ENCODE measurements at regions not wholly inside any gene's neighbourhood (a gene's known extent, or its start where the extent isn't known, plus 50 kb on each side); places are given as distances from the start of the nearest gene placed in this dataset.

GRCh38 chr7:83827036-83827435 is 178.1 kb upstream of the SEMA3E start:
- Mint-ChIP-seq H3K27me3 (ENCODE audit: insufficient read depth, unreplicated experiment) (peaks cover 19% of the 10 kb centered on the region), H3K36me3 (ENCODE audit: insufficient read depth, unreplicated experiment) (no peaks in the 10 kb centered on the region), H3K9me3 (ENCODE audit: unreplicated experiment) (no peaks in the 10 kb centered on the region), H3K4me3 (ENCODE audit: unreplicated experiment) (no peak overlapping the region), H3K27ac (ENCODE audit: low read depth, unreplicated experiment) (no peak overlapping the region), H3K4me1 (ENCODE audit: insufficient read depth, unreplicated experiment) (no peaks in the 10 kb centered on the region)
- POLR2A ChIA-PET, result no interaction called here
- intact Hi-C loops (cut with micrococcal nuclease), result no loop called here
- CTCF ChIA-PET, result no interaction called here
- no peak for TF ChIP-seq CTCF (IDR thresholded peaks at IDR 0.05; ENCODE audit: unreplicated experiment)
- no TSS peak for BruUV-seq (replicated peaks)
- DNase-seq (ENCODE audit: unreplicated experiment), result no peak

GRCh38 chr7:83824214-83824613 is 175.3 kb upstream of the SEMA3E start:
- no peak for DNase-seq (ENCODE audit: unreplicated experiment)
- peaks cover 20% of the 10 kb centered on the region for H3K27me3 Mint-ChIP-seq (ENCODE audit: insufficient read depth, unreplicated experiment)
- POLR2A ChIA-PET, result no interaction called here
- intact Hi-C loops (cut with micrococcal nuclease), result no loop called here
- no peaks in the 10 kb centered on the region for H3K36me3 Mint-ChIP-seq (ENCODE audit: insufficient read depth, unreplicated experiment)
- CTCF ChIA-PET, result no interaction called here
- no peak overlapping the region for H3K27ac Mint-ChIP-seq (ENCODE audit: low read depth, unreplicated experiment)
- BruUV-seq (replicated peaks), result no TSS peak
- H3K4me1 Mint-ChIP-seq (ENCODE audit: insufficient read depth, unreplicated experiment), result no peaks in the 10 kb centered on the region
- no peak for TF ChIP-seq CTCF (IDR thresholded peaks at IDR 0.05; ENCODE audit: unreplicated experiment)
- H3K9me3 Mint-ChIP-seq (ENCODE audit: unreplicated experiment), result no peaks in the 10 kb centered on the region
- no peak overlapping the region for H3K4me3 Mint-ChIP-seq (ENCODE audit: unreplicated experiment)

GRCh38 chr7:83821866-83822265 is 172.9 kb upstream of the SEMA3E start:
- intact Hi-C loops (cut with micrococcal nuclease), result no loop called here
- ChIA-PET POLR2A (interaction anchor here (1.2 kb wide), 1 partner anchor 293 kb away, joined by 3 read pairs; no protein-coding TSS in a partner anchor), CTCF (interaction anchor here (1.6 kb wide), 1 partner anchor 114 kb away, joined by 3 read pairs; no protein-coding TSS in a partner anchor)
- no TSS peak for BruUV-seq (replicated peaks)
- no peak for TF ChIP-seq CTCF (IDR thresholded peaks at IDR 0.05; ENCODE audit: unreplicated experiment)
- no peak overlapping the region for H3K4me3 Mint-ChIP-seq (ENCODE audit: unreplicated experiment)
- no peak for DNase-seq (ENCODE audit: unreplicated experiment)
- H3K4me1 Mint-ChIP-seq (ENCODE audit: insufficient read depth, unreplicated experiment), result no peaks in the 10 kb centered on the region
- no peak overlapping the region for H3K27ac Mint-ChIP-seq (ENCODE audit: low read depth, unreplicated experiment)
- H3K9me3 Mint-ChIP-seq (ENCODE audit: unreplicated experiment), result no peaks in the 10 kb centered on the region
- no peaks in the 10 kb centered on the region for H3K36me3 Mint-ChIP-seq (ENCODE audit: insufficient read depth, unreplicated experiment)
- H3K27me3 Mint-ChIP-seq (ENCODE audit: insufficient read depth, unreplicated experiment), result peaks cover 32% of the 10 kb centered on the region

GRCh38 chr7:83820641-83821040 is 171.7 kb upstream of the SEMA3E start:
- no peak for DNase-seq (ENCODE audit: unreplicated experiment)
- no TSS peak for BruUV-seq (replicated peaks)
- Mint-ChIP-seq H3K4me1 (ENCODE audit: insufficient read depth, unreplicated experiment) (no peaks in the 10 kb centered on the region), H3K9me3 (ENCODE audit: unreplicated experiment) (no peaks in the 10 kb centered on the region), H3K4me3 (ENCODE audit: unreplicated experiment) (no peak overlapping the region), H3K36me3 (ENCODE audit: insufficient read depth, unreplicated experiment) (no peaks in the 10 kb centered on the region), H3K27me3 (ENCODE audit: insufficient read depth, unreplicated experiment) (peaks cover 38% of the 10 kb centered on the region), H3K27ac (ENCODE audit: low read depth, unreplicated experiment) (no peak overlapping the region)
- ChIA-PET POLR2A (no interaction called here), CTCF (no interaction called here)
- TF ChIP-seq CTCF (IDR thresholded peaks at IDR 0.05; ENCODE audit: unreplicated experiment), result no peak
- intact Hi-C loops (cut with micrococcal nuclease), result no loop called here
